ENCODE measurements at regions not wholly inside any gene's neighbourhood (a gene's known extent, or its start where the extent isn't known, plus 50 kb on each side); places are given as distances from the start of the nearest gene placed in this dataset.
A peak's percentile ranks its signal among the peaks of the same experiment; 100 is the strongest.

GRCh38 chr3:194278186-194278845 lies 72.8 kb downstream of the CPN2 start:
- Histone ChIP-seq H3K27me3 (no peaks in the 10 kb centered on the region), H3K27ac (peak overlapping the region in 1 of 4 donors; percentile 23), H3K4me3 (no peak overlapping the region), H3K4me1 (peaks cover 11 to 37% (median 21%) of the 10 kb centered on the region in 4 donors), H3K36me3 (no peaks in the 10 kb centered on the region), H3K9me3 (no peaks in the 10 kb centered on the region)
- TF ChIP-seq EP300 (IDR thresholded peaks at IDR 0.05) (no peak), CTCF (IDR thresholded peaks at IDR 0.05) (no peak), POLR2AphosphoS5 (IDR thresholded peaks at IDR 0.05) (no peak), POLR2A (IDR thresholded peaks at IDR 0.05) (no peak)
- WGBS, 2 donors = 83 to 89% methylated on average over 7 to 9 of the region's 9 CpGs
- no peak for ATAC-seq (ENCODE audit: low FRiP score in 2 of 2)
- DNase-seq = no peak

GRCh38 chr3:194279101-194279500 lies 72.0 kb downstream of the CPN2 start:
- Histone ChIP-seq H3K4me1 (peaks cover 11 to 42% (median 26%) of the 10 kb centered on the region in 4 donors), H3K36me3 (no peaks in the 10 kb centered on the region), H3K27me3 (no peaks in the 10 kb centered on the region), H3K9me3 (no peaks in the 10 kb centered on the region), H3K4me3 (no peak overlapping the region), H3K27ac (no peak overlapping the region)
- no peak for DNase-seq
- WGBS, 2 donors = 91 to 93% methylated on average over 9 of the region's 9 CpGs
- no peak for ATAC-seq (ENCODE audit: low FRiP score in 2 of 2)
- no peak for TF ChIP-seq EP300 (IDR thresholded peaks at IDR 0.05)
- no peak for TF ChIP-seq CTCF (IDR thresholded peaks at IDR 0.05)
- no peak for TF ChIP-seq POLR2AphosphoS5 (IDR thresholded peaks at IDR 0.05)
- TF ChIP-seq POLR2A (IDR thresholded peaks at IDR 0.05) = no peak

- ATAC-seq (ENCODE audit: low FRiP score in 2 of 2) = no peak
- no peak for DNase-seq
- Histone ChIP-seq H3K9me3 (no peaks in the 10 kb centered on the region), H3K27ac (no peak overlapping the region), H3K27me3 (no peaks in the 10 kb centered on the region), H3K4me3 (no peak overlapping the region), H3K36me3 (no peaks in the 10 kb centered on the region), H3K4me1 (peaks cover 11 to 42% (median 26%) of the 10 kb centered on the region in 4 donors)
- TF ChIP-seq POLR2AphosphoS5 (IDR thresholded peaks at IDR 0.05) (no peak), CTCF (IDR thresholded peaks at IDR 0.05) (no peak), POLR2A (IDR thresholded peaks at IDR 0.05) (no peak), EP300 (IDR thresholded peaks at IDR 0.05) (no peak)
- WGBS, 2 donors = 91 to 93% methylated on average over 5 of the region's 5 CpGs
Observed at GRCh38 chr3:194279701-194280360, 71.3 kb downstream of the CPN2 start.

- 92 to 100% methylated on average over 2 of the region's 2 CpGs for WGBS, 2 donors
- H3K27ac ChIP-seq = no peak overlapping the region
- peaks cover 11 to 41% (median 26%) of the 10 kb centered on the region in 4 donors for H3K4me1 ChIP-seq
- DNase-seq (no peak), ATAC-seq (ENCODE audit: low FRiP score in 2 of 2) (no peak)
- no peaks in the 10 kb centered on the region for H3K36me3 ChIP-seq
- H3K4me3 ChIP-seq = no peak overlapping the region
- no peaks in the 10 kb centered on the region for H3K27me3 ChIP-seq
- TF ChIP-seq POLR2A (IDR thresholded peaks at IDR 0.05) (no peak), EP300 (IDR thresholded peaks at IDR 0.05) (no peak), CTCF (IDR thresholded peaks at IDR 0.05) (no peak), POLR2AphosphoS5 (IDR thresholded peaks at IDR 0.05) (no peak)
- no peaks in the 10 kb centered on the region for H3K9me3 ChIP-seq
Observed at GRCh38 chr3:194280777-194281176, 70.4 kb downstream of the CPN2 start.
